Omental fat pad (tissue), 3 donors: ENCODE measurements at regions not wholly inside any gene's neighbourhood (a gene's known extent, or its start where the extent isn't known, plus 50 kb on each side); places are given as distances from the start of the nearest gene placed in this dataset.

Experiments
- ATAC-seq: fragments of 150-250 bp; one replicate; pipeline ENCODE4 v1.9.1; 2016; ENCODE audit warnings: mild to moderate bottlenecking, moderate library complexity; ENCODE audit not compliant: low FRiP score
- DNase-seq: peaks from one replicate; pipeline ENCODE4 v3.0.0-alpha.2; 2019; ENCODE audit warnings: low spot score
- TF ChIP-seq, protein P1 (sequence below), 3 donors: fragments of 450-650 bp; IDR thresholded peaks; one replicate each; pipeline ENCODE4 v1.5.1; 2016 to 2017; ENCODE audit warnings: antibody characterized with exemption in 3 of 3, mild to moderate bottlenecking in 3 of 3, moderate library complexity in 2 of 3

DNA sequence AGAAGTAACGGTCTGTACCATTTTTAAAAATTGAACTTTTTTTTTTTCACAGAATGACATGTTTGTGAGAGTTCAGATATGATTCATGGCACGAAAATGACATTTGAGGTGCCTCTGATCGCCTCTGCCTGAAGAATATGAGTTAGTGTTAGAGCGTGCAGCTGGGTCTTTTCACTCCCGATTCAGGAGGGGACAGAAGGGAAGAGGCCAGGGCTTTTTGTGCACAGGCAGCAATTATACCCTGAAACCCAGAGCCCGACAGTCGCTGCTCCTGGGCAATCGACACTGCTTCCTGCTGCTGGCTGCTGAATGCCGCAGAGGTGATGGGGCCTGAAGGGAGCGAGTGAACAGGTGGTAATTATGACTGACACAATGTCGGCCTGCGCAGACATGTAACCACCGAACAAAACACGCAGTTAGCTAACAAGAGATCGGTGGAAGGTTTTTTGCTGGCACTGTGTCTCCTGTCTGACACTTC lies 652.0 kb upstream of the NOX3 start:
- ATAC-seq (no peak), DNase-seq (no peak)
- TF ChIP-seq, protein P1, sequence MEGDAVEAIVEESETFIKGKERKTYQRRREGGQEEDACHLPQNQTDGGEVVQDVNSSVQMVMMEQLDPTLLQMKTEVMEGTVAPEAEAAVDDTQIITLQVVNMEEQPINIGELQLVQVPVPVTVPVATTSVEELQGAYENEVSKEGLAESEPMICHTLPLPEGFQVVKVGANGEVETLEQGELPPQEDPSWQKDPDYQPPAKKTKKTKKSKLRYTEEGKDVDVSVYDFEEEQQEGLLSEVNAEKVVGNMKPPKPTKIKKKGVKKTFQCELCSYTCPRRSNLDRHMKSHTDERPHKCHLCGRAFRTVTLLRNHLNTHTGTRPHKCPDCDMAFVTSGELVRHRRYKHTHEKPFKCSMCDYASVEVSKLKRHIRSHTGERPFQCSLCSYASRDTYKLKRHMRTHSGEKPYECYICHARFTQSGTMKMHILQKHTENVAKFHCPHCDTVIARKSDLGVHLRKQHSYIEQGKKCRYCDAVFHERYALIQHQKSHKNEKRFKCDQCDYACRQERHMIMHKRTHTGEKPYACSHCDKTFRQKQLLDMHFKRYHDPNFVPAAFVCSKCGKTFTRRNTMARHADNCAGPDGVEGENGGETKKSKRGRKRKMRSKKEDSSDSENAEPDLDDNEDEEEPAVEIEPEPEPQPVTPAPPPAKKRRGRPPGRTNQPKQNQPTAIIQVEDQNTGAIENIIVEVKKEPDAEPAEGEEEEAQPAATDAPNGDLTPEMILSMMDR (IDR thresholded peaks at IDR 0.05), result no peak

DNA sequence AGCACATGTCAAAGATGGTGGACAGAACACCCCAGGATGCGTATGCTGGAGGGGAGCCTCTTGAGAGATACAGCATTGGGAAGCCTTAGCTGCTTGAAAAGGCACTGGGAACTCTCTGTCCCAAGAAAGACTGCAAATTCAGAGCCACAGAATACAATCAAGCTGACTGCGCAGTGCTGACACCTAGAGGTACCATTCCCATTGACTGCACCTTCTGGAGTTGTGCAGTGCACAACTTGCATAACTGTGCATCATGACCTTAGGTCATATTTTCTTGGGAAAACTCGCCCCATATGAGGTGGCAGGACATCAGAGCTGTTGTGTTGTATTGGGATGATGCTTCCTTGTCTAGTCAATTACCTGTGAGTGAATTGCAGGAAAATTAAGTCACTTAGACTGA lies 646.5 kb upstream of the NOX3 start:
- no peak for DNase-seq
- no peak for ATAC-seq
- TF ChIP-seq, protein P1 (IDR thresholded peaks at IDR 0.05), result no peak

DNA sequence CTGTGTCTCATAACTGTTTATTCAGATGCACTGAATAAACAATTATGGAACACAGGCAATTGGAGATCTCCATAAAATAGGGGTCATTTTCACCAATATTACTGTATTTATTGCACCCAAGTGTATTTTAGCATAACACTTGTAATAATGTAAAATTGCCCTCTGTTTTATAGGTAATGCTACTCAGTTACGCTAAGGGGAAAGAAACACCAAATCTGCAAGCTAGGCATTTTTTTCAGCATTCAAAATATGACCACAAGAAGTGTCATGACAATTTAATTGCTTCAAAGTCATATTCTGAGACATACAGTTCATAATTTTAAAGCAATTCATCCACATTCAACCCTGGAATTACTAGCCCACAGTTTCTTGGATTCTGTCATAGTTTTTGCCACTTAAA lies 643.2 kb upstream of the NOX3 start:
- ATAC-seq (no peak), DNase-seq (no peak)
- TF ChIP-seq, protein P1 (IDR thresholded peaks at IDR 0.05), result no peak

DNA sequence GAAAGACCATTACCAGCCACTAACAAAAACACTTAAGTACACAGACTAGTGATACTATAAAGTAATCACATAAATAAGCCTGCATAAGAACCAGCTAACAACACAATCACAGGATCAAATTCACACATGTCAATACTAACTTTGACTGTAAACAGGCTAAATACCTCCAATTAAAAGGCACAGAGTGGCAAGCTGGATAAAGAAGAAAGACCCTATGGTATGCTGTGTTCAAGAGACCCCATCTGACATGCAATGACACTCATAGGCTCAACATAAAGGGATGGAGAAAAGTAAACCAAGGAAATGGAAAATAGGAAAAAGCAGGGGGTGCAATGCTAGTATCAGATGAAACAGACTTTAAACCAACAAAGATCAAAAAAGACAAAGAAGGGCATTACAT lies 631.8 kb upstream of the NOX3 start:
- ATAC-seq, result no peak
- no peak for DNase-seq
- TF ChIP-seq, protein P1 (IDR thresholded peaks at IDR 0.05), result no peak

DNA sequence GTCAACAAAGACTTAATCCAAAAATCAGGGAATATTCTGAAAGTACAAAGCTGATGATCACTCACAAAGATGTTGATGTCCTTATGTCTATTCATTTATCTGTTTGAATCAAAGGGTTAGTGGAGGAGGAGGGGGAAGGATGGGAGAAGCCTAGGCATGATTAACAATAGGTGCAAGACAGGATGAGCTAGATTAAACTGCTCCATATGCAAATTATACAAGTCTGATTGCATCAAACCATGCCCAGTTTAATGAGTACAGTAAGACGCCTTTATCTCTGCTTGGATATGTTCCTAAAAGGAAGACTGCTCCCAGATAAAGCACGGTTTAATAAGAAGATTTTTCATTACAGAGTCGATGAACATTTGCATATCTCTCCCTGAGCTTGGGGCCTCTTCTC lies 626.4 kb upstream of the NOX3 start:
- DNase-seq (no peak), ATAC-seq (no peak)
- TF ChIP-seq, protein P1 (IDR thresholded peaks at IDR 0.05), result no peak

DNA sequence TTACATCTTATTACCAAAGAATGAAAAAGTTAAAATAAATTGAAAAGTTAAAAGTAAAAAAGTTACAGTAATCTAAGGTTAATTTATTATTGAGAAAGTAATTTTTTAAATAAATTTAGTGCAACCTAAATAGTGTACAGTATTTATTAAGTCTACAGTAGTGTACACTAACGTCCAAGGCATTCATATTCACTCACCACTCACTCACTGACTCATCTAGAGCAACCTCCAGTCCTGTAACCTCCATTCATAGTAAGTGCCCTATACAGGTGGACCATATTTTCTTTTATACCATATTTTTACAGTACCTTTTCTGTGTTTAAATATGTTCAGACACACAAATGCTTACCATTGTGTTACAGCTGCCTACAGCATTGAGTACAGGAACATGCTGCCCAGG lies 624.7 kb upstream of the NOX3 start:
- DNase-seq, result no peak
- TF ChIP-seq, protein P1 (IDR thresholded peaks at IDR 0.05), result no peak
- no peak for ATAC-seq

DNA sequence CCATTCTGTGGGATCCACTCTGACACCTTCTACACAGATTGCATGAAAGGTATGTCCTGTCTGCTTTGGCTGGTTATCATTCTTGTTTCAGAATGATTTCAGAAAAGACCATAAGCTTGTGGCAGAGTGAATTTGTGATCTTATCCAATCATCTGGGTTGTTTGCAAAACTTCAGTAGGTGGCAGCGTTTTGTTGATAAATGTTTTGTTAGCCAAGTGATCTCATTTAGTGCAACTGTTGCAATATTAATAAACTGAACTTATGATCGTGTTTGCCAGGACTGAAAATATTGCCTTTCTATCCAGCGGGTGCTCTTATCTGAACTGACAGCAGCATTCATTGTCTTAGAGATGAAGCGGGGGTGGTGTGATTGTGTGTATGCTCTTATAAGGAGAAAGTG lies 613.2 kb upstream of the NOX3 start:
- TF ChIP-seq, protein P1 (IDR thresholded peaks at IDR 0.05), result no peak
- ATAC-seq (no peak), DNase-seq (no peak)
